Urothelium cell line (cell line): ENCODE measurements at regions not wholly inside any gene's neighbourhood (a gene's known extent, or its start where the extent isn't known, plus 50 kb on each side); places are given as distances from the start of the nearest gene placed in this dataset.

Experiments used
- DNase-seq: peaks from one replicate; pipeline ENCODE4 v3.0.0; 2011; ENCODE audit warnings: low spot score, mixed read lengths
- FAIRE-seq: peaks from 2 replicates; lab custom pipeline; 2011; peaks lifted over from hg19 to GRCh38; lab: Jason Lieb, UNC

DNA sequence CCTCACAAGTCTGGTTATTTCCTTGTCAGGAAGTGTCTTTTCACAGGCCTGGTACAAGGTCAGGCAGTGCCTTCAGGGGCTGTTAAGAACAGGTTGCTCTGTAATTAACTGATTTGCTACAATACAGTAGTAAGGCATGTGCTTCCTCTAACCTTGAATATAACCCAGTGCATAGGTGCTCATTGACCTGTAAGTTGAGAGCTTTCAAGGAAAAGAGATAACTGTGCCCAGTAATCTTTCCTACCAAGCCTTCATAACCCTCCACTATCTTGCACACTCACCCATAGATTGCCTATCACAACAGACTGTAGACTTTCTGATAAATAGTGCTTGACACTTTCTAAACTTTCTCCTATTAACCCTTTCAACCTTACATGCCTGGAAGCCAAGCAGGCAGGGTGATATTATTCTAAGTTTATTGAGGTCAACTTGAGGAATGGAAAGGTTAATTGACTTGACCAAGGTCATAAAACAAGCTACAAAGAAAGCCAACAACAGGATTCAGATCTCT lies 148.1 kb downstream of the PPARGC1A start:
- DNase-seq, result no peak
- no peak for FAIRE-seq

DNA sequence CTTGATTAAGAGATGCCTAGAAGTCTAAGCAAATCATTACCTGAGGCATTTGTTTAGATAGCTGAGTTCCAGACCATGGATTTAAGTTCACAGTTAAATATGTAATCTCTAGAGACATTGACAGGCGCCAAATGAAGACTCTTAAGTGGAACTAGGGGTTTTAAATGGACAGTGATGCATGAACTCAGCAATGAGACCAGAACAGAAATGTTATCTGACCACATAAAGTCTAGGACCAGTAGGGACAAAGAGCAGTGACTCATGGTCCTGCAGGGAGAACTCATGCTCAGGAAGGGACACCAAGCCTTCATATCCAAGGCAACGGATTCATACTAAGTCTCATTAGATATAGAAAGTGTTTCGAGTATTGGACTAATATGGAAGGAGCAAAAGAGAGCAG lies 152.3 kb downstream of the PPARGC1A start:
- no peak for FAIRE-seq
- DNase-seq, result no peak

DNA sequence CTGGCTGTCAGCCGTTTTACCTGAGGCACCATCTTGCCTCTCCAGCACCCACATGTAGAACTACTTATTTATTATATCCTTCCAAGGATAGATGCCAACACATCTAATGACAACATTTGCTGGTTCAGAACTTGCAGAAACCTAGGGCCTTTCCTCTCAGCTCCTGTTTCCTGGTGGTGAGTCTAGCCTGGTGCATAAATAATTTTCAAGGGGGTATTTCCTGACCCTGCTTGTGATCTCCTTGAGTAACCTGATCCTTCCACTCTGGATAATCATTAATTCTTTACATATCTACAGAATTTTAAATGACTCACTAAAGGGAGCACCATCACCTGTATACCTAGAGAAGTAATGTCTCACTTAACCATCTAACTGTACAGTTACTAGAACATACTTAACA lies 153.4 kb downstream of the PPARGC1A start:
- FAIRE-seq, result no peak
- no peak for DNase-seq

DNA sequence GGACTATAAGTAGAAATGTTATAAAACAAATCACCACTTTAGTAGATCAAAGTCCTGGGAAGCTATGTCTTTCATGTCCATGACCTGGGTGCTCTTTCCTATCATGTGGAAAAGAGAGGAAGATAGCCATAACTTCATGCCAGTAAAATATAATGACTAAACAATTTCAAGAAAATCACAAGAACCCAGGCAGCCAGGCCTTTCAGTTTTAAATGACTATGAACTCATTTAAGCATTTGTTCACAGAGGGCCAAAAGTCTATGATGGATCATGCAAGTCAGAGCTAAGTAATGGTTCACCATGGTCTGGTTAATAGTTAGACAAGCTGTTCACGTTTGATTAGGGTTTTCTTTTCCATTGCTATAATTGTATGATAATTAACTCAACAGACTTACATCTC lies 155.8 kb downstream of the PPARGC1A start:
- no peak for FAIRE-seq
- no peak for DNase-seq

DNA sequence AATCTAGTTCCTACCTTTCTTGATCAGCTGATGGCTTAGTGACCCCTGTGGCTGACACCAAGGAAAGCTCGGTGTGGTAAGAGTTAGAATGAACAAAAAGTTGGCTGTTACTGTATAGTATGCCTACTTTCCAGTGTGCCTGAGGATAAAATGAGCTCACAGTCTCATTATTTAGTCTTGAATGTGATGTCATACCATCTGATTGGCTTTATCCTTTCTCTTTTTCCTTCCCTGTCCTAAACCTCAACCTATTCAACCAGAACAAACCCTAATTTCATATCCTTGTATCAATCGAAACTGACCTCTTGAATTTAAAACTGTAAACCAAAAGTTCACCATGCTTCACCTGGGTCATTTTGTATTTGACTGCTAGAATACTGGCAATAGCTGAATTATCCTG lies 156.4 kb downstream of the PPARGC1A start:
- FAIRE-seq, result no peak
- DNase-seq, result no peak

DNA sequence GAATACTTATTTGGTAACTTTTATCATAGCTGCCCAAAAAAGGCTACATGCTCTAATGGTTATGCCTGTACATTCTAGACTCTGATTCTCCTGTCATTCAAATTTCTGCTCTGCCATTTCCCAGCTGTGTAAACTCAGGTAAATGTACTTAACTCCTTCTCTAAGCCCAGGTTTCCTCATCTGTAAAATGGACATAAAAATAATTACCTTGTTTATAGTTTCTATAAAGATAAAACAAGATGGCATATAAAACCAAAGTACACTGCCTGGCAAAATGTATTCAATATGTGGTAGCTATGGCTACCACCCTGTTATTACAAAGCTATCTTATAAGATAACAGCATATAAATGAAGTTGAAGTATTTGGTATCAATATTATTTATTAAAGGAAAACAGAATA lies 158.8 kb downstream of the PPARGC1A start:
- DNase-seq (no peak), FAIRE-seq (no peak)

DNA sequence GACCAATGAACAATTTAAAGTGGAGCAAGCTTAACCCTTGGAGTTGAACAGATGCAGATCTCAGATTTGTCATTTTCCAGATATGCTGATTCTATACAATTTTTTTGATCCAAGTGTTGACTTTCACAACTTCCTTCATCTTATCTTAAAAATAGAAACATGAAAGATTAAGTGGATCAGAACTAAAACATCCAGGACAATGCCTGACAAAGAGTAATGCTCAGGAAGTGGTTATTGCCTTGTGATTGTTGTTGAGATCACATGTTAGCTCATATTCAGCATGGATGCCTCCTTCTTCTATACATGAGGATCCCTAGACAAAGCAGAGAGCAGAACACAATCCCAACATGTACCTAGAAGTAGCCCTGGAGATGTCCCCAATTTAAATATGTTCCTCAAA lies 160.9 kb downstream of the PPARGC1A start:
- DNase-seq (no peak), FAIRE-seq (no peak)

DNA sequence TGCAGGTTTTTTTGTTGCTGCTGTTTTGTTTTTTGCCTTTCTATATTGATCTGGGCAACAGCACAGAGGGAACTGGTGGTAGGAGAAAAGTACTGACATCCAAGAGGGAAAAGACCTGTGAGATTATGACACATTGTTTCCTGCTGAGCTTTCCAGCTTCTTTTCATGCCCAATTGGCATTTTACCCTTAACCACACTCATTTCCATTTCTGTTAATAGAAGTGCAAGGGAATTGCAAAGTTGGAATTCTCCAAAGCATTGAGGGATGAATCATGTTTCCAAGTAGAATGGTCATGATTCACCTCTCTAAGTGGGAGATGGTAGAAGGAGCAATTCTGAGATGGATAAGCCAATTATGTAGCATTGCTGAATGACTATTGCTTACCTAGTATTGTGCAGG lies 161.5 kb downstream of the PPARGC1A start:
- DNase-seq (peak; percentile 66), FAIRE-seq (peak; percentile 42)

DNA sequence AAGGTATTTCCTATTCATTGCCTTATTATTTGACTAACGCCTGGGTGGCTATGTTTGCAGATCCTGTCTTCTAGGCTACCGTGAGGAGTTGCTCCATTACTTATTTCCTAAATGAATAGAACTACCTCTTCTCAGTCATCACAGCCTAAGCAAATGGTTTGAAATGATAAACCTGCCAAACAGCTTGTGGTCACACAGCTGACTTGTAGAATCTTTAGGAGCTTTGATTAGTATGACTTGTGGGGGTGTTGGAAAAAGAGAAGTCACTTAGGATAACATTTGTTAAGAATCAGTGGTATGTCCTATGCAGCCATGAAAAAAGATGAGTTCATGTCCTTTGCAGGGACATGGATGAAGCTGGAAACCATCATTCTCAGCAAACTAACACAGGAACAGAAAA lies 169.3 kb downstream of the PPARGC1A start:
- no peak for DNase-seq

DNA sequence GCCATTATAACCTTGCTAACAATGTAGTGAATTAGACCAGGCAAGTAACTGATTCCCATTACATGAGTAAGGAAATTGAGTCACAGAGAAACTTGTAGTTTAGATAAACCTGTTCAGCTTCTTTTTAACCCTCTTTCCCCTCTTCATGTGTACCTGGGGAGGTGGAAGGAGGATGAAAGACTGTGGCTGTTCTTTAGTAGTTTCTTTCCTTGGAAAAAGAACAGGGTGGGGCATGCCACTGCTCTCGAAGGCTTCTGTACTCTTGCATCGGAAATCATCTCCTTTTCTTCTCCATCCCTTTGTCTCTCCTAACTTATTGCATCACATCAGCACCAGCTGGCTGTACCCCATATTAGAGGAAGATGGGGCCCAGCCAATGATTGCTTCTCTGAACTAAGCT lies 171.4 kb downstream of the PPARGC1A start:
- DNase-seq, result no peak
- no peak for FAIRE-seq

More for the DNA sequence above, 169.3 kb downstream of the PPARGC1A start:
- no peak for FAIRE-seq

DNA sequence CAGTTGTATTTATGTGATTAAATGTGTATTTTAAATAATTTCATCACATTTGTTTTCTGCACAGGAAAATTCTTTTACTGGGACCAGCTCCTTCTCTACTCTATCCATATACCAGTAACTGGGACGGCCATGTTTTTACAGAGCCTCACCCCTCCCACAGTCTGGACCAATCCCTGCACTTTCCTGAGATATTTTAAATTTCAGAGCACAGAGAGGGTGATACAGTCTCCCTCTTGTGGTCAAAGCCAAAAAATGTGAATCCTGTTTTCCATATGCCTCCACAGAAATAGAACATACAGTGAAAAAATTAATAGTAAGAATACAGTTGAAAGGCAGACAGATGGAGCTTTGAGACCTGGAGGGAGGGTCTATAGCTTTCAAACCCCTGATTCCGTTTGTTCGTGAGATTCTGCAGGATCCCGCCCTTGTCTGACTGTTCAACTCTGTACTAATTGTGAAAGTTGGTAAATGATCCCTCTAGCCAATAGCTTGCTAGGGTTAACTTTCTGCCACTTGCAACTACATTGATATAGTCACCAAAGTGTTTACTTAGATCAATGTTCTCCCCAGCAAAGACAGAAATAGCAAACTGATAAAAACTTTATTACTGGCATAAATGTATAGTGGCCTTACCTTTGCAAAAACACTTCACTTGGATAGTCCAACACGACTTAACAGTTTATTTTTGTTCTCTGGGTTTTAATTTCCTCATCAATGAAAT lies 172.2 kb downstream of the PPARGC1A start:
- no peak for FAIRE-seq
- DNase-seq, result peak; percentile 30

DNA sequence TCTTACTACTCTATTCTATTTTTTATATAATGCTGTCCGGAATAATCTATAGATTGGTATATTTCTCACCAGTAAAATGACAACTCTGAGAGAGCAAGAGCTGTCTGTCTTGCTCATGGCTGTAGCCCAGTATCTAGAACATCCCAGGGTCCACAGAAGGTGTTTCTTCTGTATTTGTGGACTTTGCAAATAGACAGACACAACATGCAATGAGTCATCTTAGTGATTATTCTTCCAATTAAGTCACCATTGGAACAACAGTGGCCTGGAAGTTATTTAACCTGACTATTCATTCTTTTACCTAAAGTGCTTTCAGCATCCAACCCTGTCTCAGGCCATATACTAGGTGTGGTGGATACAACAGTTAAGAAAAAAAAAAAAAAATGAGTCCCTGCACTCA lies 179.5 kb downstream of the PPARGC1A start:
- FAIRE-seq (no peak), DNase-seq (no peak)

DNA sequence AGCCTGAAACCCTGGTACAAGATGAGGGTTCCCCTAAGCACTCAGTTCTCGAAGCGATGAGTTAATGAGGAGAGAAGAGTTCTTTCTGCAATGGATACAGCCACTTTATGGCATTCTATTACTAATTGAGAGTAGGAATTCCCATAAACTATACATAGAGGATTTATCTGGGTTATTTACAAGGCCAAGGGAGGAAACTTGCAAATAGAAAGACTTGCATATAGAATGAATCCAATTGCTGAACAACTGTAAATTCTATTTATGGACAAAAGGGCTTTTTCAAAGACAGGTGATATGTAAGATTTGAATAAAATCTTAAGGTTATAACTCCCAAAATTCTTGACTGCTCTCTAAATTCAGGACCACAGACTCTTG lies 182.2 kb downstream of the PPARGC1A start:
- DNase-seq (no peak), FAIRE-seq (no peak)

DNA sequence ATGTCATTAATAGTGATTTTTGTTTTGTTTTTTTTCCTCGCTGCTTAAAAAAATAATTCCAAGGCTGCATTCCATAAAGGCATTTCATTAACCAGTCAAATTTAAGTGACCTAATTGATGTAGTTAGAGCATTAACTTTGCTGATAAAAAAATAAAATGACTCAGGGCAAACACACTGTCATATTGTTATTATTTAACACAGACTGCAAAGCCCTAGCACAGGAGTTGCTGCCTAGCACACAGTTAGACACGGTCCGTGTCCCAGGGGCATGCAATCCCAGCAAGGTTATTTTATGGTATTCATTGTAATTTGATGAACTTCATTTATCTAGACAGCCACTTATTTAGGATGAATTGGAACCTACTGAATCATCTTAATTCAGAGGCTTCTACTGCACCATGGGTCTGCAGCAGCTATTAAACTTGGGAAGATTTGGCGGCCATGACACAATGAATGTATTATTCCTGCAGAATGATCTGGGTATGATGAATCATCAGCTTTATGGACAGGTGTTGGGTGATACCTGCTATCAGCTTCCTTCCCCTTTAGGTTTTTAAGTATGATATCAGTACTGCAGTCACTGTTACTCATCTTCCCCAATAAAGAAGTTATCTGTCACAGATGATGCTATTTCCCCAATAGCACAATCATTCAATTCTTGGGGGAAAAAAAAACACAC lies 182.7 kb downstream of the PPARGC1A start:
- DNase-seq (no peak), FAIRE-seq (no peak)

DNA sequence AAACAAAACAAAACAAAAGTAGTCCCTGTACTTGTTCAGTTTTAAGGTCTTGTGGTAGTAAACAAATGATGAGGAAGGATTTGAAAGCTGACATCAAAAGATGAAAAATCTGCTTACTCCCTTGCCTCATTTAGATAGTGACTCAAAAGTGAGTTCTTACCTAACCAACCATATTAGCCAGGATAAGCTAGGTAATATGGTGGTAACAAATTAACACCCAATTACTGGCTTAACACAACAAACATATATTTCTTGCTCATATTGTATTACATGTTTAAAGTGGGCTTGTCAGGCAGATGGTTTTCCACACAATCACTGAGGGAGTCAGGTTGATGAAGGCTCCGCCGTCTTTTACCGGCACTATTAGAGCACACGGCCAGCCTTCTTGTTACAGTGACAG lies 189.7 kb downstream of the PPARGC1A start:
- DNase-seq, result no peak
- FAIRE-seq, result no peak

DNA sequence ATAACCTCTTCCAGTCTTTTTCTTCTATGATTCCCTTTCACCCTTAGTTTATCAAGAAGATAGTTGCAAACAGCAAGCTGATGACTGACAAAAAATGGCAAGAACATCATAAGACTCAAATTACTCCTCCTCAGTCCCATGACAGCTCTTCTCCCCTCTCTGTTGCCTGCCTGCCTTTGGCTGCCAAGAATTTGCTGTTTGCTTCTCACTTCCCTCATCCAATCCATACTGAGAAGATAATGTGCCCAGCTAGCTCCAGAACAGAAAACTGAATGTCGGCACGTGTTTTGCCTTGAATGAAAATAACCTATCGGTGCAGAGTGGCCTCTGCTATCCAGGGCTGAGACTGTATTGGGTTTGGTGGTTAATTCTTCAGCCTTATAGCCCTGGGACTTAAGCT lies 192.1 kb downstream of the PPARGC1A start:
- FAIRE-seq (no peak), DNase-seq (no peak)

DNA sequence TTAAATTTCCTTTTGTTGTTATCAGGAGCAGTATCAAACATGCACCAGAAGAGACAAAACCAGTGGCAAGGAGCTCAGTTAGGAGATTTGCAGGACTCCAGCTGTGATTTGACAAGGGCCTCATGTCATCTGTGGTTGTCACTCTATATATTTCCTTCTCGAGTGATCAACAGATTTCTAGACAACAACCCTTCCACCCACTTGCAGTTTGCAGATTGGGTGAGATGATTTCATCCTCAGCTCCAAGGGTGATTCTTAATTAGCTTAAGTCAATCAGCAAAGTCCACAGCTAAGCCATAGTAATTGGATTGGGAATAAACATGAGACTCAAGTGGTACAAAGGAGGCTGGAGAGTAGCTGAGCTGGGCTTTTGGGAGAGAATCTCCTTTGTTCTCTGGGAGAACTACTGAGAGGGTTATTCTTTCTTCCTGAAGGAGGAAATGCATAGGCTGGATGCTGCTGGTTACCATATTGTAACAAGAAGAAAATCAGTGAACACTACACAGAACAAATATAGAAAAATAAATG lies 192.8 kb downstream of the PPARGC1A start:
- DNase-seq, result no peak
- FAIRE-seq, result no peak

DNA sequence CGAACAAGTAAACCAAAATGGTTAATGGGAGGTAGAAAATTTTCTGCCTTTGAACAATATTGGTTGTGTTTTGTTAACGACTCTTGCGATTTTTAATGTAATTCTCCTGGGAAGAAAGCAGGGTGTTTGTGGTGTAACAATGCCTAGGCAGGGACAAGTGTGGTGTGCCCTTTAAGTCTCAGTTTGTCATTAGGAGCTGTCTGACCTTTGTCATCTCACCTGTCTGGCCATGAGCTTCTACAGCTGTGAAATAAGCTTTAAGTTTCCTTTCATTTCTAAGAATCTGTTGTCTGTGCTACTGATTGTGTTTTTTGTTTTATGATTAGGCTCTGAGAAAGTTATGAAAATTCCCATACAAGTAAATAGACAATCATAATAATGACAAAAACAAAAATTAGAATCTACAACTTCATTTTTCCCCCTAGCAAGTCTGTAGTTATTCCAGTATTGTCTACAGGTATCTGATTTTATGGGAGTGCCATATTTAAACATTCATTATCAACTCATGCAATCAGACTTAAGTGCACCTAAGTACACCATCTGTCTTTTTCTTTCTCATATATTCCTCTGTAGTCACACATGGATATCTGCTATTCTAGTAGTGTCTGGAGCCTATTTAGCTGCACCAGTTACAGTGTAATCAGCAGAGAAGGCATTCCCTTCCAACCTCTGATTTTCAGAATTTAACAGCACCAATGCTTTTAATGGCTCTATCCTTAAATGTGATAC lies 203.5 kb downstream of the PPARGC1A start:
- no peak for DNase-seq
- no peak for FAIRE-seq

DNA sequence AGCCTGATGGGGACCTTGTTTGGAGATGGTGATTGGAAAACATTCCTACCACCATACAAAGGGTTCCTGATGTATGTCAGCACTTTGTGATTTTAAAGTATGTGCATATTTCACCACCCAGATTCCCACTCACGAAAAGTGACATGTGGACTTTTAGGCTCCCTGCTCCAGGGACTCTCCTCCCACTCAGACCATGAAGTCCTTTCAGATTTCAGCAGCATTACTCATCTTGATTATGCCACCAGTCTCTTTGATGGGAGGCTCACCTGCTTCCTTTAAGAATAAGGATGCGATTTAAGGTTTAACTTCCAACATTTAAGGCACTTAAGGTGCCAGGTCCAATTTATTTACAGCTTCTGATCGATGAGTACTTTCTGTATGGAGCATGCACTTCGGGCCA lies 204.4 kb downstream of the PPARGC1A start:
- no peak for FAIRE-seq
- DNase-seq, result peak; percentile 16

DNA sequence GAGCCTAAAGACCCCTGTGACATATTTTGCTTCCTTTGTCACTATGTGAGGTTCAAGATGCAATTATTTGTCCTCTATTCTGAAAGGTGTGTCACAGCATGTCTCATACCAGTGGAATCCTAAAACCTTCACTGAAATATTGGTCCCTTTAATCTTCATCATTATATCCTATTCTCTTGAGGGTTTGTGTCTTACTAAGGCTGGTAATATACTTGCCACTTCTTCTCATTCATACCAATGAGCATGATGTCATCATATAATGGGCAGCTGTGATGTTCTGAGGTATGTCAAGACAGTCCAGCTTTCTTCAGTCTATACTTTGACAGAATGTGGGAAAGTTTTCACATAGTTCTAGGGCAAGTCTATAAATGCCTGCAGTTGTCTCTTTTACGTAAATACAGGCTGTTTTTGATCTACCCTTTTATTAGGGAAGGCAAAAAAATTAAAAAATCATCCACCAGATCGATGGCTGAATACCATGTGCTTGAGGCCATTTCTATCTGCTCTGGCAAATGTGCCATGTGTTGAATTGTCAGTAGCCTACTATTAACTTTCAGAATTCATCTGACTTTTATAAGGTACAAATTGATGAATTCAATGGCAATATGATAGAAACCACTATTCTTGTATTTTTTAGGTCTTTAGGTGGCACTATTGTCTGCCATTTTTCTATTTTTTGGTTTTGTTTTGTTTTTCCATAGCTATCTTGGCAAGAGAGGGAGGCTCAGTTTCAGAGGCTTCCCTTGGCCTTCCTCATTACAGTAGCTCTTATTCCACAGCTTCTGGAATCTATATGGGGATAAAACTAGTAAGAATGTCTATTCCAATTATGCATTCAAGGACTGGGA lies 209.0 kb downstream of the PPARGC1A start:
- DNase-seq (peak; percentile 17), FAIRE-seq (no peak)

DNA sequence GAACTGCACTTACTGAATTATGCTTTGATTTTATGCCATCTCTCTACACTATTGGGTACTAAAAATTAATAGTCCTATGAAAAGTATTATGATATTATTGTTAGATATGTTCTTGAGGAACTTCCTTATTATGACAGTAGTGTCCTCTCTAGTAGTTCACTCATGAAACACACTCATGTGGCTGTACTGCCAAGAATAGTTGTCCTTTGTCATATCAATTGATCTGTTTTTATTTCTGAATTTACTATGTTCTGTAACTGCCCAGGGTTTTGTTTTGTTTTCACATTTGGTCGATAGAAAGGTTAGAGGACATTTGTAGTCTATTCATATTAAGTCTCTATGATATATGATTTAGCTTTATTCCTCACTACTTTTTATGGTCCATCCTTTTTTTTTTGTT lies 215.2 kb downstream of the PPARGC1A start:
- FAIRE-seq, result no peak

More for the DNA sequence above, 215.2 kb downstream of the PPARGC1A start:
- DNase-seq, result no peak
